ENCODE measurements at regions not wholly inside any gene's neighbourhood (a gene's known extent, or its start where the extent isn't known, plus 50 kb on each side); places are given as distances from the start of the nearest gene placed in this dataset.
"Not testable (repeated sequence)": the region's sequence is repeated elsewhere in the genome, so short reads cannot be mapped to it uniquely, and the experiment has no call there.

DNA sequence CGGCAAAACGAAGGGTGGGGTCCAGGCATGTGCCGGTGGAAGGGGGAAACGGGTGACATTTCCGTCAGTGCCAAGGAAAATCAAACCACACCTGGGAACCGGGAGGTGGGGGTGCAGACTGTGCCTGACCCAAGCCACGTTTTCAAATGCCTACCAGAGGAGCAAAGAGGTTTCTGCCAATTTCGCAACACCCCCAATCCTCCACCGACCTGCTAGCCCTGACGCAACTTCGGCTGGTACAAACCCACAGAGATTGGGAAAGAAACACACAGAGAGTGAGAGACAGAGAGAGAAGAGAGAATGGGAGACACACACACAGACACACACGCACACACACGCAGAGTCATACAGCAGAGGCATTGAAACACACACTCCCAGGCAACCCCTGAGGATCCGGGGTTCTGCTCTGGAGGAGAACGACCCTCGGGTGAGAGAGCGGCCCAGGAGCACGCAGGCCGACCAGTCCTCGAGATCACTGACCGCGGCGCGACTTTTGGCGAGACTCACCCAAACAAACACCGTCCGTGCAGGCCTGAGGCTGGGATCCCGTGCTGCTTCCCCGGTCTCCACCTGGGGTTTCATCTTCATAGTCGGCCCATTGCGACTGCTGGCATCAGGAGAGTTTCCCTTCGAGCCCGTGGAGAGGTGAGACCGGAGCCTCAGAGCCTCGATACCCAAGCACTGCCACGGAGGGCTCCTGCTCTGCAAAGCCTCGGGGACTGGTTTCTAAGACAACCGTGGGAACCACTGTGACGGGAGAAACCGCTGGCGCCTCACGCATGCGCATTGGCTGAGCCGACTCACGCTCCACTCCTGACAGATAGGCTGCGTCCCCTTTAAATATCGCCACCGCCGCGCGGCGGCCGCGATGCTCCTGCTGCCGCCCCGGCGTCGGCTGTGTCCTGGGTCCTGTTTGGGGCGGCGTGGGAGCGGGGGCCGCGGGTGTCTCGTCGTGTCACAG is 697.9 kb upstream of the TPTE start:
- H3K27ac Mint-ChIP-seq; H3K4me3 Mint-ChIP-seq; H3K27me3 Mint-ChIP-seq; H3K4me1 Mint-ChIP-seq (ENCODE audit: low read depth); H3K36me3 Mint-ChIP-seq (ENCODE audit: low read depth); H3K9me3 Mint-ChIP-seq: not testable (repeated sequence)
- peak; percentile 38 for DNase-seq

DNA sequence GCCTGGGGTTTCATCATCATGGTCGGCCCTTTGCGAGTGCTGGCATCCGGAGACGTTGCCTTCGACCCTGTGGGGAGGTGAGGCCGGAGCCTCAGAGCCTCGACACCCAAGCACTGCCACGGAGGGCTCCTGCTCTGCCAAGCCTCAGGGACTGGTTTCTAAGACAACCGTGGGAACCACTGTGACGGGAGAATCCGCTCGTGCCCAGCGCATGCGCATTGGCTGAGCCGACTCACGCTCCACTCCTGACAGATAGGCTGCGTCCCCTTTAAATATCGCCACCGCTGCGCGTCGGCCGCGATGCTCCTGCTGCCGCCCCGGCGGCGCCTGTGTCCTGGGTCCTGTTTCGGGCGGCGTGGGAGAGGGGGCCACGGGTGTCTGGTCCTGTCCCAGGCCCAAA is 690.6 kb upstream of the TPTE start:
- not testable (repeated sequence) for H3K4me1 Mint-ChIP-seq (ENCODE audit: low read depth); H3K4me3 Mint-ChIP-seq; H3K27ac Mint-ChIP-seq; H3K9me3 Mint-ChIP-seq; H3K27me3 Mint-ChIP-seq; DNase-seq; H3K36me3 Mint-ChIP-seq (ENCODE audit: low read depth)

DNA sequence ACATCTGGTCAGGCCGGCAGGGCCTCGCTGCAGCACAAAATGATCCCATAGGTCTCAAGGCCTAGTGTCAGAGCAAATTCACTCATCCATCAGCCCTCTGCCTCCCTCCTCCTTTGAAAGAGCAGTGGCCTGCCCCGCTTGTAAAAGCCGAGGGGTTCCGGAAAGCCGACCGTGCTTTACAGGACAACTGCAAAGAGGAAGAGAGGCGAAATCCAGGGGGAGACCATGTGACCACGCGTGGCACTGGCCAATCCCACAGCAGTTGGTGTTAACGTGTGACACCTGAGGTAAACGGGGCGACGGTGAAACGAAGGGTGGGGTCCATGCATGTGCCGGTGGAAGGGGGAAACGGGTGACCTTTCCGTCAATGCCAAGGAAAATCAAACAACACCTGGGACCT is 688.6 kb upstream of the TPTE start:
- not testable (repeated sequence) for H3K9me3 Mint-ChIP-seq; H3K36me3 Mint-ChIP-seq (ENCODE audit: low read depth); H3K4me3 Mint-ChIP-seq; DNase-seq; H3K27me3 Mint-ChIP-seq; H3K4me1 Mint-ChIP-seq (ENCODE audit: low read depth); H3K27ac Mint-ChIP-seq

DNA sequence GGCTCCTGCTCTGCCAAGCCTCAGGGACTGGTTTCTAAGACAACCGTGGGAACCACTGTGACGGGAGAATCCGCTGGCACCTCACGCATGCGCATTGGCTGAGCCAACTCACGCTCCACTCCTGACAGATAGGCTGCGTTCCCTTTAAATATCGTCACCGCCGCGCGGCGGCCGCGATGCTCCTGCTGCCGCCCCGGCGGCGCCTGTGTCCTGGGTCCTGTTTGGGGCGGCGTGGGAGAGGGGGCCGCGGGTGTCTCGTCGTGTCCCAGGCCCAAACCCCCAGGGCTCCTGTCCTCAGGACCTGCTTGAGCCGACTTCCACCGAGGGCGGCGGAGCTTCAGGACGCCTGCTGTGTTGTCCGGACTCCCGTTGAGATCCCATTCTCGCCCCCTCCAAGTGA is 684.8 kb upstream of the TPTE start:
- H3K36me3 Mint-ChIP-seq (ENCODE audit: low read depth); H3K4me1 Mint-ChIP-seq (ENCODE audit: low read depth); H3K27me3 Mint-ChIP-seq; H3K4me3 Mint-ChIP-seq; DNase-seq; H3K27ac Mint-ChIP-seq: not testable (repeated sequence)
- H3K9me3 Mint-ChIP-seq = peaks cover 31% of the 10 kb centered on the region

DNA sequence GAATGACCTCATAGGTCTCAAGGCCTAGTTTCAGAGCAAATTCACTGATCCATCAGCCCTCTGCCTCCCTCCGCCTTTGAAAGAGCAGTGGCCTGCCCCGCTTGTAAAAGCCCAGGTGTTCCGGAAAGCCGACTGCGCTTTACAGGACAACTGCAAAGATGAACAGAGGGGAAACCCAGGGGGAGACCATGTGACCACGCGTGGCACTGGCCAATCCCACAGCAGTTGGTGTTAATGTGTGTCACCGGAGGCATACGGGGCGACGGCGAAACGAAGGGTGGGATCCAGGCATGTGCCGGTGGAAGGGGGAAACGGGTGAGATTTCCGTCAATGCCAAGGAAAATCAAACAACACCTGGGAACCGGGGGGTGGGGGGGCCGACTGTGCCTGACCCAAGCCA is 684.4 kb upstream of the TPTE start:
- not testable (repeated sequence) for H3K4me3 Mint-ChIP-seq; H3K36me3 Mint-ChIP-seq (ENCODE audit: low read depth); H3K27me3 Mint-ChIP-seq; H3K4me1 Mint-ChIP-seq (ENCODE audit: low read depth); DNase-seq; H3K27ac Mint-ChIP-seq
- H3K9me3 Mint-ChIP-seq = peaks cover 34% of the 10 kb centered on the region

DNA sequence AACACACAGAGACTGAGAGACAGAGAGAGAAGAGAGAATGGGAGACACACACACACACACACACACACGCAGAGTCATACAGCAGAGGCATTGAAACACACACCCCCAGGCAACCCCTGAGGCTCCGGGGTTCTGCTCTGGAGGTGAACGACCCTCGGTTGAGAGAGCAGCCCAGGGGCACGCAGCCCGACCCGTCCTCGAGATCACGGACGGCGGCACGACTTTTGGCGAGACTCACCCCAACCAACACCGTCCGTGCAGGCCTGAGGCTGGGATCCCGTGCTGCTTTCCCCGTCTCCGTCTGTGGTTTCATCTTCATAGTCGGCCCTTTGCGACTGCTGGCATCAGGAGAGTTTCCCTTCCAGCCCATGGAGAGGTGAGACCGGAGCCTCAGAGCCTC is 683.9 kb upstream of the TPTE start:
- H3K9me3 Mint-ChIP-seq = peaks cover 34% of the 10 kb centered on the region
- not testable (repeated sequence) for DNase-seq; H3K27ac Mint-ChIP-seq; H3K27me3 Mint-ChIP-seq; H3K4me3 Mint-ChIP-seq; H3K36me3 Mint-ChIP-seq (ENCODE audit: low read depth); H3K4me1 Mint-ChIP-seq (ENCODE audit: low read depth)

DNA sequence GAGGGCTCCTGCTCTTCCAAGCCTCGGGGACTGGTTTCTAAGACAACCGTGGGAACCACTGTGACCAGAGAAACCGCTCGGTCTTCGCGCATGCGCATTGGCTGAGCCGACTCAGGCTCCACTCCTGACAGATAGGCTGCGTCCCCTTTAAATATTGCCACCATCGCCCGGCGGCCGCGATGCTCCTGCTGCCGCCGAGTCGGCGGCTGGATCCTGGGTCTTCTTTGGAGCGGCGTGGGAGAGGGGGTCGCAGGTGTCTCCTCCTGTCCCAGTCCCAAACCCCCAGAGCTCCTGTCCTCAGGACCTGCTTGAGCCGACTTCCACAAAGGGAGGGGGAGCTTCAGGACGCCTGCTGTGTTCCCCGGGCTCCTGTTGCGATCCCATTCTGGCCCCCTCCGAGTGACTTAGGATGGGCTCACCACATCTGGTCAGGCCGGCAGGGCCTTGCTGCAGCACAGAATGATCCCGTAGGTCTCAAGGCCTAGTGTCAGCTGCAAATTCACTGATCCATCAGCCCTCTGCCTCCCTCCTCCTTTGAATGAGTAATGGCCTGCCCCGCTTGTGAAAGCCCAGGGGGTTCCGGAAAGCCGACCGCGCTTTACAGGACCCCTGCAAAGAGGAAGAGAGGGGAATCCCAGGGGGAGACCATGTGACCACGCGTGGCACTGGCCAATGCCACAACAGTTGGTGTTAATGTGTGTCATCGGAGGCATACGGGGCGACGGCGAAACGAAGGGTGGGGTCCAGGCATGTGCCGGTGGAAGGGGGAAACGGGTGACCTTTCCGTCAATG is 683.2 kb upstream of the TPTE start:
- DNase-seq = peak; percentile 30
- H3K27me3 Mint-ChIP-seq = no peaks in the 10 kb centered on the region
- H3K9me3 Mint-ChIP-seq = peaks cover 34% of the 10 kb centered on the region
- peaks cover 5% of the 10 kb centered on the region for H3K36me3 Mint-ChIP-seq (ENCODE audit: low read depth)
- no peaks in the 10 kb centered on the region for H3K4me1 Mint-ChIP-seq (ENCODE audit: low read depth)
- H3K4me3 Mint-ChIP-seq = no peak overlapping the region
- H3K27ac Mint-ChIP-seq = no peak overlapping the region

DNA sequence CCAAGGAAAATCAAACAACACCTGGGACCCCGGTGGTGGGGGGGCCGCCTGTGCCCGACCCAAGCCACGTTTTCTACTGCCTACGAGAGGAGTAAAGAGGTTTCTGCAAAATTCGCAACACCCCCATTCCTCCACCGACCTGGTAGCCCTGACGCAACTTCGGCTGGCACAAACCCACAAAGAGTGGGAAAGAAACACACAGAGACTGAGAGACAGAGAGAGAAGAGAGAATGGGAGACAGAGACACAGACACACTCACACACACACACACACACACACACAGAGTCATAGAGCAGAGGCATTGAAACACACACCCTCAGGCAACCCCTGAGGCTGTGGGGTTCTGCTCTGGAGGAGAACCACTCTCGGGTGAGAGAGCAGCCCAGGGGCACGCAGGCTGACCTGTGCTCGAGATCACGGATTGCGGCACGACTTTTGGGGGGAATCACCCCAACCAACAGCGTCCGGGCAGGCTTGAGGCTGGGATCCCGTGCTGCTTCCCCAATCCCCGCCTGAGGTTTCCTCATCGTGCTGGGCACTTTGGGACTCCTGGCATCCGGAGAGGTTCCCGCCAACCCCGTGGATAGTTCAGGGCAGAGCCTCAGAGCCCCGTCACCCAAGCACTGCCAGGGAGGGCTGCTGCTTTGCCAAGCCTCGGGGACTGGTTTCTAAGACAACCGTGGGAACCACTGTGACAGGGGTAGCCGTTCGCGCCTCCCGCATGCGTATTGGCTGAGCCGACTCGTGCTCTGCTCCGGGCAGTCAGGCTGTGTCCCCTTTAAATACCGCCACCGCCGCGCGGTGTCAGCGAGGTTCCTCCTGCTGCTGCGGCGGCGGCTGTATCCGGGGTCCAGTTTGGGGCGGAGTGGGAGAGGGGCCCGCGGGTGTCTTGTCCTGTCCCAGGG is 682.4 kb upstream of the TPTE start:
- no peaks in the 10 kb centered on the region for H3K27me3 Mint-ChIP-seq

DNA sequence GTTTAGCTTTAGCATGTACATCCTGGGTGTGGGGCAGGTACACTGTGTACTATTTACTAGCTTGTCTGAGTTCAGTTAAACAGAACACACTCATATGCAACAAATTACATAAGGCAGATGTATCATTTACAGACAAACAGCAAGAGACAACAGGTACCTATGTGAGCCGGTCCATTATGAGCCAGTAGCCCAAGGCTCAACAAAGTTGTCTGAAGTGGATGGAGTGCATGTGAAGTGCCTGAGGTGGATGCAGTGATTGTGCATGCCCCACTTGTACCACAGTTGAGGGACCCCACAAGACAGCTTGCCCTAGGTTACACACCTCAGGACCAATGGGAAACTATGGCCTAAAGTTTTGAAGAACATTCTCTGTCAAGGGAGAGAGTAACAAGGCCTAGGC is 677.3 kb upstream of the TPTE start:
- peaks cover 28% of the 10 kb centered on the region for H3K9me3 Mint-ChIP-seq
- H3K36me3 Mint-ChIP-seq (ENCODE audit: low read depth); H3K27ac Mint-ChIP-seq; H3K4me3 Mint-ChIP-seq; H3K27me3 Mint-ChIP-seq; DNase-seq; H3K4me1 Mint-ChIP-seq (ENCODE audit: low read depth): not testable (repeated sequence)

More for the DNA sequence above, 682.4 kb upstream of the TPTE start:
- Mint-ChIP-seq H3K9me3 (peaks cover 36% of the 10 kb centered on the region), H3K4me1 (ENCODE audit: low read depth) (no peaks in the 10 kb centered on the region), H3K36me3 (ENCODE audit: low read depth) (peaks cover 5% of the 10 kb centered on the region), H3K4me3 (no peak overlapping the region), H3K27ac (no peak overlapping the region)
- no peak for DNase-seq

DNA sequence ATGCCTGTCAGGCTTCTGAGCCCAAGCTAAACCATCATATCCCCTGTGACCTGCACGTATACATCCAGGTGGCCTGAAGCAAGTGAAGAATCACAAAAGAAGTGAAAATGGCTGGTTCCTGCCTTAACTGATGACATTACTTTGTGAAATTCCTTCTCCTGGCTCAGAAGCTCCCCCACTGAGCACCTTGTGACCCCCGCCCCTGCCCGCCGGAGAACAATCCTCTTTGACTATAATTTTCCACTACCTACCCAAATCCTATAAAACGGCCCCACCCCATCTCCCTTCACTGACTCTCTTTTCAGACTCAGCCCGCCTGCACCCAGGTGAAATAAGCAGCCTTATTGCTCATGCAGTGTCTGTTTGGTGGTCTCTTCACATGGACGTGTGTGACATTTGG is 673.9 kb upstream of the TPTE start:
- not testable (repeated sequence) for H3K4me3 Mint-ChIP-seq; H3K36me3 Mint-ChIP-seq (ENCODE audit: low read depth); H3K27me3 Mint-ChIP-seq; H3K27ac Mint-ChIP-seq; H3K4me1 Mint-ChIP-seq (ENCODE audit: low read depth); DNase-seq
- H3K9me3 Mint-ChIP-seq = peaks cover 13% of the 10 kb centered on the region

DNA sequence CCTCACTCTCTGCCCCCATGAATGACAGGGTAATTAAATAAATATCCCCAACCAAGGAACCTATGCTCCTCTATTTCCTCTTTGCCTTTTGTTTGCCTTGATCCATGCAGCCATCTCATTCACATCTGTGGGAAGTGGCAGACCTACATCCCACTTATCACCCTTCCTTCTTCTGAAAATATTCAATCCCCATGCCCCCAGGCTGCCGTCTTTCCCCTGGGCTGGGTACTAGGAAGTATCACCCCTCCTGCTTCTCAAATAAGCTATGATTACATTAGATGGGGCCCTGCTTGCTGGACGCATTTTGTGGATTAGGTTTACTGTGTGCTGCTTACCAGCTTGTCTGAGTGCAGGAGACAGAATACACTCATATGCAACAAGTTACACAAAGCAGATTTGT is 670.2 kb upstream of the TPTE start:
- not testable (repeated sequence) for H3K27ac Mint-ChIP-seq; H3K36me3 Mint-ChIP-seq (ENCODE audit: low read depth); H3K4me1 Mint-ChIP-seq (ENCODE audit: low read depth)

DNA sequence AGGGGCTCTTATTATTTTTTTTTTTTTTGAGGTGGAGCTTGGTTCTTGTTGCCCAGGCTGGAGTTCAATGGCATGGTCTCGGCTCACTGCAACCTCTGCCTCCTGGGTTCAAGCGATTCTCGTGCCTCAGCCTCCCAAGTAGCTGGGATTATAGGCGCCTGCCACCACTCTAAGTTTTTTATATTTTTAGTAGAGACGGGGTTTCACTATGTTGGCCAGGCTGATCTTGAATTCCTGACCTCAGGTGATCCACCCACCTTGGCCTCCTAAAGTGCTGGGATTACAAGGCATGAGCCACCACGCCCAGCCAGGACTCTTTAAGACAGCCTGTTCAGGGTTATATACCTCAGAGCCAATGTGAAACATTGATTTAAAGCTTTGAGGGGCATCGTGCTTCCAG is 669.7 kb upstream of the TPTE start:
- not testable (repeated sequence) for H3K27ac Mint-ChIP-seq

More for the DNA sequence above, 670.2 kb upstream of the TPTE start:
- not testable (repeated sequence) for H3K9me3 Mint-ChIP-seq, H3K27me3 Mint-ChIP-seq, H3K4me3 Mint-ChIP-seq, DNase-seq

DNA sequence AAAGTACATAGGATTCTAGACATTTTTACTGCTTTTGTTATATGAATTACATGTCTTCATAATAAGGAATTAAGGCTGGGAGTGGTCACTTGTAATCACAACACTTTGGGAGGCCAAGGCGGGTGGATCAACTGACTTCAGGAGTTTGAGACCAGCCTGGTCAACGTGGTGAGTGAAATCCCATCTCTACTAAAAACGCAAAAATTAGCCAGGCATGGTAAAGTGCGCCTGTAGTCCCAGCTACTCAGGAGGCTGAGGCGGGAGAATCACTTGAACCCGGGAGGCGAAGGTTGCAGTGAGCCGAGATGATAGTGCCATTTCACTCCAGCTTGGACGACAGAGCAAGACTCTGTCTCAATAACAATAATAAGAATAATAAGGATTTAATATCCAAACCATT is 663.8 kb upstream of the TPTE start:
- H3K27ac Mint-ChIP-seq; DNase-seq; H3K4me1 Mint-ChIP-seq (ENCODE audit: low read depth); H3K4me3 Mint-ChIP-seq; H3K27me3 Mint-ChIP-seq; H3K36me3 Mint-ChIP-seq (ENCODE audit: low read depth): not testable (repeated sequence)
- peaks cover 22% of the 10 kb centered on the region for H3K9me3 Mint-ChIP-seq

More for the DNA sequence above, 669.7 kb upstream of the TPTE start:
- H3K27me3 Mint-ChIP-seq; H3K4me1 Mint-ChIP-seq (ENCODE audit: low read depth); H3K4me3 Mint-ChIP-seq; H3K36me3 Mint-ChIP-seq (ENCODE audit: low read depth); DNase-seq; H3K9me3 Mint-ChIP-seq: not testable (repeated sequence)

DNA sequence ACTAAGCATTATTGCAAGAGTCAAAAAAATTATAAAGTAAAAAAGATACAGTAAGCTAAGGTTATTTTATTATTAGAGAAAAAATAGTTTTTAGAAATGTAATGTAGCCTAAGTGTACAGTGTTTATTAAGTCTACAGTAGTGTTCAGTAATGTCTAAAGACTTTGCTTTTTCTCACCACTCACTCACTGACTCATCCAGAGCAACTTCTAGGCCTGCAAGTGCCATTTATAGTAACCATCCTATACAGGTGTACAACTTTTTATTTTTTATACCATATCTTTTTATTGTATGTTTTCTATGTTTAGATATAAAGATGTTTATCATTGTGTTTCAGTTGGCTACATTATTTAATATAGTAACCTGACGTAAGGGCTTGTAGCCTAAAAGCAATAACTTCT is 661.5 kb upstream of the TPTE start:
- H3K9me3 Mint-ChIP-seq = peaks cover 33% of the 10 kb centered on the region
- not testable (repeated sequence) for H3K27me3 Mint-ChIP-seq; H3K36me3 Mint-ChIP-seq (ENCODE audit: low read depth); H3K4me3 Mint-ChIP-seq; H3K4me1 Mint-ChIP-seq (ENCODE audit: low read depth); DNase-seq; H3K27ac Mint-ChIP-seq

All from activated T-cell treated with anti-CD3 and anti-CD28 coated beads, Interleukin-2, amount 50 U/mL, for 24 hours (primary cell).